ENCODE measurements at regions not wholly inside any gene's neighbourhood (a gene's known extent, or its start where the extent isn't known, plus 50 kb on each side); places are given as distances from the start of the nearest gene placed in this dataset.
"Not testable (repeated sequence)": the region's sequence is repeated elsewhere in the genome, so short reads cannot be mapped to it uniquely, and the experiment has no call there.

DNA sequence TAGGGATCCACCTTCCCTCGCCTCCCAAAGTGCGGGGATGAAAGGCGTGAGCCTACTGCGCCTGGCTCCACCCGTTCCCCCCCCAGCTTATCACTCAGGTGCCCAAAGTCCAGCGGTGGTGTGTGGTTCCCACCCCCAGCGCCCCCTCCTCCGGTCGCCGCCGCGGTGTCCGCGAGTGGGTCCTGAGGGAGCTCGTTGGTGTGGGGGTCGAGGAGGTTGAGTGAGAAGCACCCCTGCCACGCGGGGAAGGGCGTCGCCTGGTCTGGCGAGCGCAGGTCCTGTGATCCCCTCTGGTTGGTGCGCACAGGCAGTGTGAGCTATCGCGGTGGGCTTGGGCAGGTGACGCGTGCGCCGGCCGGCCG is 3900.6 kb upstream of the OR11H1 start:
- peak; percentile 6 for DNase-seq (ENCODE audit: low read depth)
- no peak overlapping the region for H3K4me3 ChIP-seq (ENCODE audit: low read depth, low read length)
- TF ChIP-seq MYC (IDR thresholded peaks at IDR 0.05; ENCODE audit: low read depth, low read length) (no peak), POLR2A (IDR thresholded peaks at IDR 0.05; ENCODE audit: extremely low read depth, insufficient read length) (no peak)
- TF ChIP-seq, protein P1, sequence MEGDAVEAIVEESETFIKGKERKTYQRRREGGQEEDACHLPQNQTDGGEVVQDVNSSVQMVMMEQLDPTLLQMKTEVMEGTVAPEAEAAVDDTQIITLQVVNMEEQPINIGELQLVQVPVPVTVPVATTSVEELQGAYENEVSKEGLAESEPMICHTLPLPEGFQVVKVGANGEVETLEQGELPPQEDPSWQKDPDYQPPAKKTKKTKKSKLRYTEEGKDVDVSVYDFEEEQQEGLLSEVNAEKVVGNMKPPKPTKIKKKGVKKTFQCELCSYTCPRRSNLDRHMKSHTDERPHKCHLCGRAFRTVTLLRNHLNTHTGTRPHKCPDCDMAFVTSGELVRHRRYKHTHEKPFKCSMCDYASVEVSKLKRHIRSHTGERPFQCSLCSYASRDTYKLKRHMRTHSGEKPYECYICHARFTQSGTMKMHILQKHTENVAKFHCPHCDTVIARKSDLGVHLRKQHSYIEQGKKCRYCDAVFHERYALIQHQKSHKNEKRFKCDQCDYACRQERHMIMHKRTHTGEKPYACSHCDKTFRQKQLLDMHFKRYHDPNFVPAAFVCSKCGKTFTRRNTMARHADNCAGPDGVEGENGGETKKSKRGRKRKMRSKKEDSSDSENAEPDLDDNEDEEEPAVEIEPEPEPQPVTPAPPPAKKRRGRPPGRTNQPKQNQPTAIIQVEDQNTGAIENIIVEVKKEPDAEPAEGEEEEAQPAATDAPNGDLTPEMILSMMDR (IDR thresholded peaks at IDR 0.05; ENCODE audit: low read depth, low read length): no peak
- TF ChIP-seq, protein P2, sequence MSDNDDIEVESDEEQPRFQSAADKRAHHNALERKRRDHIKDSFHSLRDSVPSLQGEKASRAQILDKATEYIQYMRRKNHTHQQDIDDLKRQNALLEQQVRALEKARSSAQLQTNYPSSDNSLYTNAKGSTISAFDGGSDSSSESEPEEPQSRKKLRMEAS (IDR thresholded peaks at IDR 0.05; ENCODE audit: low read depth, low read length): no peak

DNA sequence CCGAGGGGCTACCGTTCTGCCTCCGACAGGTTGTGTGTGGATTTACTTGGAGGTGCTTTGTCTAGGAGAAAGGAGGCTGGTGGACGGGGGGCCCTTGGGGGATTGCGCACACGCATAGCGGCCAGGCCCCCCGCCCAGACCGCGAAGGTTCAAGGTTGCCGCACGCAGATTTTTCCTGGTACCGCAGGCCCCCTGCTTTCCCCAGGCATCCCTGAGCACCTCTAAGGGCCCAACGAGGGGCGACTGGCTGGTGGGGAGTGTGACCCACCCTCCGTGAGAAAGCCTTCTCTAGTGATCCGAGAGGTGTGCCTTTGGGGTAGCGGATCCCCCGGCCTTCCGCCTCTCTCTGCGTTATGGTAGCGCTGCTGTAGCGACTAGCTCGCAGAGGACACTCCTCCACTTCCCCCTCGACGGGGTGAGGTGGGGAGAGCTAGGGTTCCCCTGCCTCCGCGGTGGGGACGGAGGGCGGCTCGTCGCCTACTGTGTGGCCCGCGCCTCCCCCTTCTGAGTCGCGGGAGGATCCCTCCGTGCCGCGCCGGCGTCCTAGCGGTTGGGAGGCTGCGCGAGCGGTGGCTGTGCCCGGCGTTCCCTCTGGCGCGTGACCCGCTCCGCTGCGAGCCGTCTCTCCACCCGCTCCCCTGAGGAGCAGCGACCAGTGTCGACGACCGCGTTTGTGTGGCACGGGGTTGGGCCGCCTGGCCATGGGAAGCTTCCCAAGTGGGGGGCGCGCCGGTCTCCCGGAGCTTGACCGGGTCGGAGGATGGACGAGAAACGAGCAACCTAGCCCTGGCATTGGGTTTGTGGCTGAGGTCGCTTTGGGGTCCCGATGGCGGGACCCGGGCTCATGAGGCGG is 3900.0 kb upstream of the OR11H1 start:
- TF ChIP-seq MYC (IDR thresholded peaks at IDR 0.05; ENCODE audit: low read depth, low read length) (no peak), POLR2A (IDR thresholded peaks at IDR 0.05; ENCODE audit: extremely low read depth, insufficient read length) (no peak)
- TF ChIP-seq, protein P2 (IDR thresholded peaks at IDR 0.05; ENCODE audit: low read depth, low read length): no peak
- TF ChIP-seq, protein P1 (IDR thresholded peaks at IDR 0.05; ENCODE audit: low read depth, low read length): no peak
- H3K4me3 ChIP-seq (ENCODE audit: low read depth, low read length): no peak overlapping the region
- no peak for DNase-seq (ENCODE audit: low read depth)

DNA sequence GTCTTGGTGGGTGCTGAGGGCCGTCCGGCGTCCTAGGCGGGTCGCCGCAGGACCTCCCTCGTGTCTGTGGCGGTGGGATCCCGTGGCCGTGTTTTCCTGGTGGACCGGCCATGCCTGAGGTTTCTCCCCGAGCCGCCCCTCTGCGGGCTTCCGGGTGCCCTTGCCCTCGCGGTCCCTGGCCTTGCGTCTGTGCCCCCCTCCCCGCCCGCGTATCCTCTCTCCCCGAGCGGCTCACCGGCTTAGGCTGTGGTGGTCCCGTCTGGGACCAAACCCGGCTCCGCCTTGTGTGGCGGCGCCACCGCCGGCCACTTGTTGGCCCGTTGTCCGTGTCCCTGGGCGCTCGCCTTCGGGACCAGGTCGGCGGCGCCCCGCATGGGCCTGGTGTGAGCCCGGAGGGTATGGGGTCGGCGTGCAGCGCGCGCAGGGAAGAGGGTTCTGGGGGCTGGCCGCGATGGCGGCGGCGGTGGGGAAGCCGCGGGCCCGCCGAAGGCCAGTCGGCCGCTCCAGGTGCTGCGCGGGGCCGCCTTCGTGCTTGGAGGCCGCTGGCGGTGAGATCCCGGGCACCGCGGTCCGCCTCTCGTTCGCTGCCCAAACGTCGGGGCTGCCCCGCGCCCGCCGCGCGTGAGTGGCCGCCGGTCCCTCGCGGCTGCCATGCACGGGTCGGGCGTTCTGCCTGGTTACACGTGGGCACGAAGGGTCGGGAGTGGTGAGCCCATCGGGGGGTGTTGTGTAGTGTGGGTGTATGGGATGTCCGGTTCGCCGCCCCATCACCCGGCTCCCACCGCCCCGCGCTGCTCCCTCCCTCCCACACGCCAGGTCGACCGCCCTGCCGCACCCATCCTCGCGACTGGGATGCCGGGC is 3899.1 kb upstream of the OR11H1 start:
- H3K4me3 ChIP-seq (ENCODE audit: low read depth, low read length): no peak overlapping the region
- DNase-seq (ENCODE audit: low read depth): no peak
- TF ChIP-seq MYC (IDR thresholded peaks at IDR 0.05; ENCODE audit: low read depth, low read length): no peak
- TF ChIP-seq, protein P2 (IDR thresholded peaks at IDR 0.05; ENCODE audit: low read depth, low read length): no peak
- no peak for TF ChIP-seq POLR2A (IDR thresholded peaks at IDR 0.05; ENCODE audit: extremely low read depth, insufficient read length)
- TF ChIP-seq, protein P1 (IDR thresholded peaks at IDR 0.05; ENCODE audit: low read depth, low read length): no peak

DNA sequence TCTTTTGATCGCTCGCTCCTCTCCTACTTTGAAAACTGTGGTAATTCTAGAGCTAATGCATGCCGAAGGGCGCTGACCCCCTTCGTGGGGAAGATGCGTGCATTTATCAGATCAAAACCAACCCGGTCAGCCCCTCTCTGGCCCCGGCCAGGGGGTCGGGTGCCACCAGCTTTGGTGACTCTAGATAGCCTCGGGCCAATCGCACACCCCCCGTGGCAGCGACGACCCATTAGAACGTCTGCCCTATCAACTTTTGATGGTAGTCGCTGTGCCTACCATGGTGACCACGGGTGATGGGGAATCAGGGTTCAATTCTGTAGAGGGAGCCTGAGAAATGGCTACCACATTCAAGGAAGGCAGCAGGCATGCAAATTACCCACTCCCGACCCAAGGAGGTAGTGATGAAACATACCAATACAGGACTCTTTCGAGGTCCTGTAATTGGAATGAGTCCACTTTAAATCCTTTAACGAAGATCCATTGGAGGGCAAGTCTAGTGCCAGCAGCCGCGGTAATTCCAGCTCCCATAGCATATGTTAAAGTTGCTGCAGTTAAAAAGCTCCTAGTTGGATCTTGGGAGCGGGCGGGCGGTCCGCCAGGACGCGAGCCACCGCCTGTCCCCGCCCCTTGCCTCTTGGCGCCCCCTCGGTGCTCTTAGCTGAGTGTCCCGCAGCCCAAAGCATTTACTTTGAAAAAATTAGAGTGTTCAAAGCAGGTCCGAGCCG is 3898.2 kb upstream of the OR11H1 start:
- H3K4me3 ChIP-seq (ENCODE audit: low read depth, low read length): no peak overlapping the region
- TF ChIP-seq, protein P2 (IDR thresholded peaks at IDR 0.05; ENCODE audit: low read depth, low read length): no peak
- TF ChIP-seq, protein P1 (IDR thresholded peaks at IDR 0.05; ENCODE audit: low read depth, low read length): no peak
- TF ChIP-seq POLR2A (IDR thresholded peaks at IDR 0.05; ENCODE audit: extremely low read depth, insufficient read length): no peak
- TF ChIP-seq MYC (IDR thresholded peaks at IDR 0.05; ENCODE audit: low read depth, low read length): no peak
- no peak for DNase-seq (ENCODE audit: low read depth)

DNA sequence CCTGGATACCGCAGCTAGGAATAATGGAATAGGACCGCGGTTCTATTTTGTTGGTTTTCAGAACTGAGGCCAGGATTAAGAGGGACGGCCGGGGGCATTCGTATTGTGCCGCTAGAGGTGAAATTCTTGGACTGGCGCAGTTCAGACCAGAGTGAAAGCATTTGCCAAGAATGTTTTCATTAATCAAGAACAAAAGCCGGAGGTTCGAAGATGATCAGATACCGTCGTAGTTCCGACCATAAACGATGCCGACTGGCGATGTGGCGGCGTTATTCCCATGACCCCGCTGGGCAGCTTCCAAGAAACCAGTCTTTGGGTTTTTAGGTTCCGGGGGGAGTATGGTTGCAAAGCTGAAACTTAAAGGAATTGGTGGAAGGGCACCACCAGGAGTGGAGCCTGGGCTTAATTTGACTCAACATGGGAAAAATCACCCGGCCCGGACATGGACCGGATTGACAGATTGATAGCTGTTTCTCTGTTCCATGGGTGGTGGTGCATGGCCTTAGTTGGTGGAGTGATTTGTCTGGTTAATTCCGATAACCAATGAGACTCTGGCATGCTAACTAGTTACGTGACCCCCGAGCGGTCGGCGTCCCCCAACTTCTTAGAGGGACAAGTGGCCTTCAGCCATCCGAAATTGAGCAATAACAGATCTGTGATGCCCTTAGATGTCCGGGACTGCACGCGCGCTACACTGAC is 3897.5 kb upstream of the OR11H1 start:
- not testable (repeated sequence) for DNase-seq (ENCODE audit: low read depth); H3K4me3 ChIP-seq (ENCODE audit: low read depth, low read length)
